Upper lobe of right lung (tissue), 1 donor: ENCODE measurements at regions not wholly inside any gene's neighbourhood (a gene's known extent, or its start where the extent isn't known, plus 50 kb on each side); places are given as distances from the start of the nearest gene placed in this dataset.
A peak's percentile ranks its signal among the peaks of the same experiment; 100 is the strongest.

Source experiments
- ATAC-seq: fragments of 200-7000 bp; cut with Tn5 transposase; one replicate; pipeline ENCODE4 v1.9.1; 2020; ENCODE audit warnings: mild to moderate bottlenecking, moderate library complexity
- DNase-seq: peaks from one replicate; pipeline ENCODE4 v3.0.0-alpha.2; 2020
- H3K27ac ChIP-seq: fragments of 200-600 bp; one replicate; pipeline ENCODE4 v1.8.0; 2022
- H3K27me3 ChIP-seq: fragments of 200-600 bp; one replicate; pipeline ENCODE4 v1.8.0; 2022; ENCODE audit warnings: mild to moderate bottlenecking
- H3K36me3 ChIP-seq: fragments of 200-600 bp; one replicate; pipeline ENCODE4 v1.8.0; 2022
- H3K4me1 ChIP-seq: fragments of 200-600 bp; one replicate; pipeline ENCODE4 v1.8.0; 2022
- H3K4me3 ChIP-seq: fragments of 200-600 bp; one replicate; pipeline ENCODE4 v1.8.0; 2022; ENCODE audit warnings: mild to moderate bottlenecking
- H3K9me3 ChIP-seq: fragments of 200-600 bp; one replicate; pipeline ENCODE4 v1.8.0; 2022
- intact Hi-C: fragments of 100-400 bp; cut with DNase I; formaldehyde crosslinking; loops from one replicate; pipeline ENCODE4 v1.11.0; 2022
- TF ChIP-seq, protein P1 (sequence below): fragments of 200-600 bp; IDR thresholded peaks from one replicate; pipeline ENCODE4 v1.8.0; 2022; ENCODE audit warnings: antibody characterized with exemption
- donor health status: DM: no; HTN: yes; CAD: no; lungs with severe emphysema.

DNA sequence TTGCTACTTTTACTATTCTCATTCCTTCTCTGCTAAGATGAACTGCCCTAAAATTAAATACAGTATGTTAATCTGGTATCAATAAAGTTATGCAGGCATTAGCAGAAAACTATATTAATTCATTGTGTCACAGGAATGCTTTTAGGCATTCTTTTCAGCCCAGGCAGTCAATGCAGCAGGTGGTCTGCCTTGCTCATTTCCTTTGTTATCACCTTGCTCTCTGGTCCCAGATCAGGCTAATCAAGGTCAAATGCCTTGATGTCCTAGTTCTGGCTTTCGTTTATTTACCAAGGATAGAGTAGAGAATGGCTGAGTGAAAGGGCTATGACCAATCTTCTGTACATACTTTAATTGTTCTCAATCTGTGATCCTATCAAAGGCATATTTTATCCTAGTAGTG is 1023.6 kb downstream of the TMEM182 start:
- no peaks in the 10 kb centered on the region for H3K27me3 ChIP-seq
- no peak overlapping the region for H3K4me3 ChIP-seq
- ATAC-seq (no peak), DNase-seq (no peak)
- H3K36me3 ChIP-seq = no peaks in the 10 kb centered on the region
- no peaks in the 10 kb centered on the region for H3K9me3 ChIP-seq
- TF ChIP-seq, protein P1, sequence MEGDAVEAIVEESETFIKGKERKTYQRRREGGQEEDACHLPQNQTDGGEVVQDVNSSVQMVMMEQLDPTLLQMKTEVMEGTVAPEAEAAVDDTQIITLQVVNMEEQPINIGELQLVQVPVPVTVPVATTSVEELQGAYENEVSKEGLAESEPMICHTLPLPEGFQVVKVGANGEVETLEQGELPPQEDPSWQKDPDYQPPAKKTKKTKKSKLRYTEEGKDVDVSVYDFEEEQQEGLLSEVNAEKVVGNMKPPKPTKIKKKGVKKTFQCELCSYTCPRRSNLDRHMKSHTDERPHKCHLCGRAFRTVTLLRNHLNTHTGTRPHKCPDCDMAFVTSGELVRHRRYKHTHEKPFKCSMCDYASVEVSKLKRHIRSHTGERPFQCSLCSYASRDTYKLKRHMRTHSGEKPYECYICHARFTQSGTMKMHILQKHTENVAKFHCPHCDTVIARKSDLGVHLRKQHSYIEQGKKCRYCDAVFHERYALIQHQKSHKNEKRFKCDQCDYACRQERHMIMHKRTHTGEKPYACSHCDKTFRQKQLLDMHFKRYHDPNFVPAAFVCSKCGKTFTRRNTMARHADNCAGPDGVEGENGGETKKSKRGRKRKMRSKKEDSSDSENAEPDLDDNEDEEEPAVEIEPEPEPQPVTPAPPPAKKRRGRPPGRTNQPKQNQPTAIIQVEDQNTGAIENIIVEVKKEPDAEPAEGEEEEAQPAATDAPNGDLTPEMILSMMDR = no peak
- intact Hi-C loops = no loop called here
- H3K4me1 ChIP-seq = no peaks in the 10 kb centered on the region
- no peak overlapping the region for H3K27ac ChIP-seq

DNA sequence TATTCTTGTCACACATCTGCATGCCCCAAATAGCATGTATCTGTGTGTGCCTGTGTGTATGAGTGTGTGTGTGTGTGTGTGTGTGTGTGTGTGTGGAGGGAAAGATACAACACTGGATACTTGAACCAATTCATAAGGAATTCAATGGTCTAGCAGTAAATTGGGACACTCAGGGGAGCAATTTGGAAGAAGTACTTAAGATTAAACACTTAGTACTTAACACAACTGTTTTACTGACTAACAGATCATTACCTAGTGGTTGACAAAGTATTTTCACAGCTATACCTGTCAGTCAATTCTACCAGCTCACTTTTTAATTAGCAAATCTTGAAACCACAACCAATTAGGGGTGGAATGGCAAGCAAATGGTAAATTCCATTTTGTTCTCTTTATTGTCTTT is 1024.1 kb downstream of the TMEM182 start:
- no peaks in the 10 kb centered on the region for H3K27me3 ChIP-seq
- no peaks in the 10 kb centered on the region for H3K36me3 ChIP-seq
- intact Hi-C loops = no loop called here
- H3K9me3 ChIP-seq = no peaks in the 10 kb centered on the region
- DNase-seq (no peak), ATAC-seq (no peak)
- TF ChIP-seq, protein P1 = no peak
- H3K4me3 ChIP-seq = no peak overlapping the region
- no peaks in the 10 kb centered on the region for H3K4me1 ChIP-seq
- H3K27ac ChIP-seq = no peak overlapping the region

DNA sequence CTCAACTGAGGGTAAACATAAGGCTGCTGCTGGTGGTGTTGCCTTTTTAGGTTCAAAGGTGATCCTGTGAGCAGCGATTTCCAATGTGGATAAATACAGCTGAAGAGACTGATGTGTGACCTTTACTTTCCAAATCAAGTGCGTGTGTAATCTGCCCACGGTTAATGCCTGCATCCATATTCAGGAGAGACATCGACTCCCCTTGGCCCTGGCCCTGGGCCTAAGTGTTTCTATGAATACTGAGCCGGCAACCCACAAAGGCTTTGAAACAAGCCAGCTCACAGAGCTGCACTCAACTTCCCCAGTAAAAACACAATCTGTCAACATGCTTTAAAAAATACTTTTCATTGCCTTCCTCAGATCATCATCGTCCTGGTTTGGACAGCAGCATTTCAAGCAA is 1026.6 kb downstream of the TMEM182 start:
- H3K4me1 ChIP-seq = no peaks in the 10 kb centered on the region
- DNase-seq (no peak), ATAC-seq (no peak)
- H3K27ac ChIP-seq = no peak overlapping the region
- TF ChIP-seq, protein P1 = no peak
- H3K9me3 ChIP-seq = no peaks in the 10 kb centered on the region
- H3K4me3 ChIP-seq = no peak overlapping the region
- intact Hi-C loops = no loop called here
- H3K27me3 ChIP-seq = no peaks in the 10 kb centered on the region
- H3K36me3 ChIP-seq = no peaks in the 10 kb centered on the region

DNA sequence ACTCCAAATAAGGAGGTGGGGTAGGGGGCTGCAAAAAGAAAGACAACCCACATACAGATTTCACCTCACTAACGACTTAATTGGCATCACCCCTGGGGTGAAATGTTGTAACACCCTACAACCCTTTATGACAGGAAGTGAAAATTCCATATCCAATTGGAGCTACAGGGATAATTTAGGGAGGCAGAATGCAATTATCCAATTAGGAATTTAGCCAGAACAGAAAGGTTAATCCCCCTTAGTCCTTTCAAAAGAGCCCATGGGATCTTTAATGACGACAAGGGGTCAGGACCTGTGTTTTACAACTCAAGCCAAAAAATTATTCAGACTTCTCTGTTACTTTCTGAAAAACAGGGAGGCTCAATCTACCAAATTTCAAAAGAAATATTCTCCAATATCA is 1027.1 kb downstream of the TMEM182 start:
- no peak for DNase-seq
- TF ChIP-seq, protein P1 = no peak
- Histone ChIP-seq H3K4me3 (no peak overlapping the region), H3K27ac (no peak overlapping the region), H3K27me3 (no peaks in the 10 kb centered on the region), H3K36me3 (no peaks in the 10 kb centered on the region), H3K4me1 (no peaks in the 10 kb centered on the region), H3K9me3 (no peaks in the 10 kb centered on the region)
- intact Hi-C loops = no loop called here
- no peak for ATAC-seq

DNA sequence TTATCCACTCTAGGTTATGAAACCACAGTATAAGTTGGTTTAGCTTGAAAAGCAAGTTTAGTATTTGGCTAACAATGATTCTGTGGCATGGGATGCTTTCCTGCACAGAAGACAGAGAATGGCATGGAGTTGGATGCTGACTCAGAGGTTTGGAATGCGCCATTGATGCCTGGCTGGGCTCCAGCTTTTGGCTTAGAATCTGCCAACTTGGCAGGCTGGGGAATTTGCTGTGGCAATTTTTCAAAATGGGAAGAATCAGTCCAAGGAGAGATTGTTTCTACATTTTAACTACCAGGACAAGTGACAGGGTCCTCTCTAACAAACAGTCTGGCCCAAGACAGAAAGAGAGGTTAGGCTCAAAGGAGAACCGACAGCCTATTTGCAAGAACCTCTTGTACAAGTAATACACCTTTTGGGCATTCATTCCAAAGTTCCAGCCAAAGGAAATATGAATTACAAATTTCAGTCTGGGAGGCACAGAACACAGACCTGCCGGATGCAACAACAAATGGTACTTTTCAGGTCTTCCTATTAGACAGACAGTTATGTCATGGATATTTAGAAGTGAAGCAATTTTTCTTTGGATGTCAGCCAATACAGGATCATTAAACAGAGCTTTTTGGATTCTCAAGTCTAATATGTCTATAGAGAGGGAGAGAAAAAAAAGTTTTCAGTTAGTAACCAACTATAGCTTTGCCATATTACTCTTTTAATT is 1027.7 kb downstream of the TMEM182 start:
- H3K27me3 ChIP-seq = no peaks in the 10 kb centered on the region
- peak; percentile 72 for DNase-seq
- intact Hi-C loops = no loop called here

More for the DNA sequence above, 1027.7 kb downstream of the TMEM182 start:
- TF ChIP-seq, protein P1 = no peak
- Histone ChIP-seq H3K4me1 (no peaks in the 10 kb centered on the region), H3K36me3 (no peaks in the 10 kb centered on the region), H3K9me3 (no peaks in the 10 kb centered on the region), H3K27ac (no peak overlapping the region), H3K4me3 (no peak overlapping the region)
- ATAC-seq = peak; percentile 62
